GM23248 (cell line): ENCODE measurements at regions not wholly inside any gene's neighbourhood (a gene's known extent, or its start where the extent isn't known, plus 50 kb on each side); places are given as distances from the start of the nearest gene placed in this dataset.
"Not testable (repeated sequence)": the region's sequence is repeated elsewhere in the genome, so short reads cannot be mapped to it uniquely, and the experiment has no call there.

Experiments
- DNase-seq: peaks from one replicate; pipeline ENCODE4 v3.0.0-alpha.2; 2015
- H2AFZ ChIP-seq: fragments of 200-600 bp; sonication (generic); 2 replicates; pipeline ENCODE4 v1.6.1; 2016; ENCODE audit warnings: antibody characterized with exemption
- H3F3A ChIP-seq: fragments of 200-600 bp; sonication (generic); 2 replicates; pipeline ENCODE4 v1.6.1; 2016; ENCODE audit warnings: mild to moderate bottlenecking, antibody characterized with exemption, mixed run types; ENCODE audit not compliant: insufficient read depth
- H3K27ac ChIP-seq: fragments of 200-600 bp; sonication (generic); 2 replicates; pipeline ENCODE4 v1.5.1; 2016; ENCODE audit warnings: mild to moderate bottlenecking
- H3K27me3 ChIP-seq: fragments of 200-600 bp; sonication (generic); replicated peaks from 2 replicates; pipeline ENCODE4 v1.6.1; 2016; ENCODE audit warnings: mild to moderate bottlenecking; ENCODE audit not compliant: insufficient read depth
- H3K36me3 ChIP-seq: fragments of 200-600 bp; sonication (generic); 2 replicates; pipeline ENCODE4 v1.6.1; 2016; ENCODE audit warnings: low read depth, mild to moderate bottlenecking
- H3K4me1 ChIP-seq: fragments of 200-600 bp; sonication (generic); 2 replicates; pipeline ENCODE4 v1.6.1; 2016; ENCODE audit warnings: mild to moderate bottlenecking; ENCODE audit not compliant: insufficient read depth
- H3K4me2 ChIP-seq: fragments of 200-600 bp; sonication (generic); one replicate; pipeline ENCODE4 v1.6.1; 2016; ENCODE audit warnings: mild to moderate bottlenecking; ENCODE audit not compliant: unreplicated experiment
- H3K4me3 ChIP-seq: fragments of 200-600 bp; sonication (generic); 2 replicates; pipeline ENCODE4 v1.5.1; 2016; ENCODE audit warnings: mild to moderate bottlenecking
- H3K79me2 ChIP-seq: fragments of 200-600 bp; sonication (generic); 2 replicates; pipeline ENCODE4 v1.6.1; 2016; ENCODE audit warnings: mild to moderate bottlenecking; ENCODE audit not compliant: insufficient read depth
- H3K9ac ChIP-seq: fragments of 200-600 bp; sonication (generic); 2 replicates; pipeline ENCODE4 v1.6.1; 2016; ENCODE audit warnings: mild to moderate bottlenecking
- H3K9me2 ChIP-seq: fragments of 200-600 bp; sonication (generic); 2 replicates; pipeline ENCODE4 v1.6.1; 2016; ENCODE audit warnings: mixed run types, mild to moderate bottlenecking, moderate library complexity; ENCODE audit not compliant: insufficient read depth
- H3K9me3 ChIP-seq: fragments of 200-600 bp; sonication (generic); one replicate; pipeline ENCODE4 v1.6.1; 2017; ENCODE audit warnings: low read depth
- H4K20me1 ChIP-seq: fragments of 200-600 bp; sonication (generic); 2 replicates; pipeline ENCODE4 v1.6.0; 2016; ENCODE audit not compliant: insufficient read depth
- EZH2 ChIP-seq: fragments of 200-600 bp; sonication (generic); IDR thresholded peaks from 2 replicates; pipeline ENCODE4 v1.6.1; 2018; ENCODE audit warnings: antibody characterized with exemption, mild to moderate bottlenecking; ENCODE audit not compliant: insufficient read depth, poor library complexity, severe bottlenecking
- EZH2phosphoT487 ChIP-seq: fragments of 200-600 bp; sonication (generic); IDR thresholded peaks from 2 replicates; pipeline ENCODE4 v1.6.1; 2018; ENCODE audit warnings: antibody characterized with exemption, moderate library complexity, mild to moderate bottlenecking, low read depth; ENCODE audit not compliant: insufficient read depth
- WGBS, 2 experiments: methylation state at CpG; one replicate each; pipeline ENCODE4 v1.1.6; 2015 to 2017; ENCODE audit warnings: low lambda C conversion rate in 2 of 2, low coverage in 1 of 2; ENCODE audit errors: missing lambda C conversion rate in 2 of 2; 5-methylcytosine and 5-hydroxymethylcytosine counted together
- in situ Hi-C: fragments of 300-500 bp; cut with MboI; formaldehyde crosslinking; loops from 2 replicates; pipeline ENCODE4 v1.15.0; 2020

DNA sequence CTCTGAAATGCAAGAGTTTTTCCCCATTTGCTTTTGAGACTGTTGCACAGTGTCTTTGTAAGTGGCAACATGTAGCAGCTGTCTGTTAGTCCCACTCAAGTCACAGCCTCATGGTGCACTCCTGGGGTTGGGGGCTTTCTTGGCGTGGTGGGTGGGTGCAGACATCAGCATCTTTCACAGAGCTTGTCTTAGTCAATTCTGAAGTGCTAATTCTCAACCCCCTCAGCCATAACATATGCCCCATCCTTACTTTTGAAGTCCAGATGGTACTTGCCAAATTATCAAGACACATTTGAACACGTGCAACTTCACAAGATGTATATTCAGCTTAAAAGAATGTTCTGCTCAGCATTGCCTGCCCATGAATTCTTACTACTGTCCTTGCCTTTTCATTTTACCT is 87.1 kb downstream of the VCAM1 start:
- WGBS, 2 experiments: 18 to 28% methylated on average over 2 of the region's 2 CpGs
- DNase-seq: no peak

DNA sequence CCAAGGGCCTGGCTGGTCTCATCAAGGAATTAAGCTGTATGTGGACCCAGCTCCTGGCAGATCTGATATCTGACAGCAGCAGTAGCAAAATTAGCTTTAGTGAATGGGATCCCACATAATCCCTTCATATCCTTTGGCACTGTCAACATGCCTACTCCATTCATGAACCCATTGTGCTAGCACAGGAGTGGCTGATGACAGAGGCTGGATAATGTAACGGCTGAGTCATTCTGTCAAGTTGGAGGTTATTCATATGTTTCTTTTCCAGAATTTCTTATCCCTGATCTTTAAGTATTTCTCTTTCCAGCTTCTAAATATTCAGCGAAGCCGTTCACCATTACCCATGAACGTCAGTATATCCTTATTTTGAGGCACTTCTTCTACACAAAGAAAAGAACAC is 84.3 kb downstream of the EXTL2 start:
- in situ Hi-C loops: no loop called here
- WGBS, 2 experiments: 18 to 32% methylated on average over 4 of the region's 4 CpGs
- Histone ChIP-seq H4K20me1 (no peaks in the 10 kb centered on the region), H3K9me3 (no peaks in the 10 kb centered on the region), H3K27me3 (no peaks in the 10 kb centered on the region), H3K36me3 (0 out of 2 replicates have a peak, but pooled peaks cover 2% of the 10 kb centered on the region), H3K4me3 (no peak overlapping the region), H3K9ac (no peak overlapping the region), H3K27ac (no peak overlapping the region), H3K4me2 (no peak overlapping the region), H3K4me1 (peaks cover 23% of the 10 kb centered on the region), H2AFZ (0 out of 2 replicates have a peak overlapping the region, but pooled peaks have one; percentile 7), H3K9me2 (no peaks in the 10 kb centered on the region), H3F3A (0 out of 2 replicates have a peak, but pooled peaks cover 4% of the 10 kb centered on the region), H3K79me2 (no peaks in the 10 kb centered on the region)
- peak; percentile 55 for DNase-seq
- no peak for TF ChIP-seq EZH2
- no peak for TF ChIP-seq EZH2phosphoT487

More for the DNA sequence above, 87.1 kb downstream of the VCAM1 start:
- no peaks in the 10 kb centered on the region for H3K36me3 ChIP-seq
- no peak overlapping the region for H3K9ac ChIP-seq
- no peaks in the 10 kb centered on the region for H3K9me2 ChIP-seq
- no peaks in the 10 kb centered on the region for H3K79me2 ChIP-seq
- TF ChIP-seq EZH2phosphoT487 (no peak), EZH2 (no peak)
- H4K20me1 ChIP-seq: no peaks in the 10 kb centered on the region
- in situ Hi-C loops: no loop called here
- H3K9me3 ChIP-seq: no peaks in the 10 kb centered on the region
- 0 out of 2 replicates have a peak, but pooled peaks cover 4% of the 10 kb centered on the region for H3F3A ChIP-seq
- H2AFZ ChIP-seq: no peak overlapping the region
- no peak overlapping the region for H3K4me3 ChIP-seq
- H3K4me2 ChIP-seq: no peak overlapping the region
- peaks cover 16% of the 10 kb centered on the region for H3K4me1 ChIP-seq
- no peaks in the 10 kb centered on the region for H3K27me3 ChIP-seq
- no peak overlapping the region for H3K27ac ChIP-seq

DNA sequence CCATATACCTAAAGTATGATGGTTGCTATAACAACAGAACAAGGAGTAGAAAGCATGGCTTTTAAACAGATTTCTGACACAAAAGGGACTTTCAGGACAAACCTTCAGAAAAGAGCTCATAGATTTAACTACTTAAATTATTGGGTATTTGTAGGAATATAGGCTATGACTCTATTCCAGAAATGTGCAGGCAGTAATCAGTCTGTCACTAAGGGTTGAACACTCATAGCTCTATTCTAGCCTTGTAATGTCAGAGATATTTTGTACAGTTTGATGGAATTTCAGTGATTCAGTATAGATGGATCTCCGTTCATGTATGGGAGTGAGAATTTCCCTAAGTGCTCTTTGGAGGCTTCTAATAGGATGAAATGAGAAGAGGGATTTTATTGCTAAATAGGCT is 82.8 kb downstream of the EXTL2 start:
- no peak for TF ChIP-seq EZH2
- no peak for TF ChIP-seq EZH2phosphoT487
- H3K9ac ChIP-seq: no peak overlapping the region
- H2AFZ ChIP-seq: no peak overlapping the region
- 0 out of 2 replicates have a peak, but pooled peaks cover 4% of the 10 kb centered on the region for H3F3A ChIP-seq
- no peaks in the 10 kb centered on the region for H3K79me2 ChIP-seq
- peak; percentile 62 for DNase-seq
- no peaks in the 10 kb centered on the region for H3K9me2 ChIP-seq
- H3K36me3 ChIP-seq: 0 out of 2 replicates have a peak, but pooled peaks cover 2% of the 10 kb centered on the region
- H3K4me2 ChIP-seq: peak overlapping the region; percentile 28
- in situ Hi-C loops: no loop called here
- H4K20me1 ChIP-seq: no peaks in the 10 kb centered on the region
- H3K27me3 ChIP-seq: no peaks in the 10 kb centered on the region
- peaks cover 23% of the 10 kb centered on the region for H3K4me1 ChIP-seq
- WGBS, 2 experiments: 24 to 33% methylated on average over 1 of the region's 1 CpG
- H3K4me3 ChIP-seq: no peak overlapping the region
- H3K27ac ChIP-seq: 0 out of 2 replicates have a peak overlapping the region, but pooled peaks have one; percentile 4
- H3K9me3 ChIP-seq: no peaks in the 10 kb centered on the region

DNA sequence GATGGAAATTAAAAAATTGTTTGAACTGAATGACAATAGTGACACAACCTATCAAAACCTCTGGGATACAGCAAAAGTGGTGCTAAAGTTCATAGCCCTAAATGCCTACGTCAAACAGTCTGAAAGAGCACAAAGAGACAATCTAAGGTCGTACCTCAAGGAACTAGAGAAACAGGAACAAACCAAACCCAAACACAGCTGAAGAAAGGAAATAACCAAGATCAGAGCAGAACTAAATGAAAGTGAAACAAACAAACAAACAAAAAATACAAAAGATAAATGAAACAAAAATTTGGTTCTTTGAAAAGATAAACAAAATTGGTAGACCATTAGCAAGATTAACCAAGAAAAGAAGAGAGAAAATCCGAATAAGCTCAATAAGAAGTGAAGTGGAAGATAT is 79.7 kb downstream of the EXTL2 start:
- H3K4me1 ChIP-seq: peaks cover 23% of the 10 kb centered on the region
- H3K36me3 ChIP-seq, H3K27me3 ChIP-seq, H3F3A ChIP-seq, H3K9me3 ChIP-seq, H3K9ac ChIP-seq, H4K20me1 ChIP-seq, H3K9me2 ChIP-seq, H3K4me3 ChIP-seq, H3K4me2 ChIP-seq, in situ Hi-C loops, H2AFZ ChIP-seq, DNase-seq, H3K79me2 ChIP-seq, H3K27ac ChIP-seq: not testable (repeated sequence)
- 86 to 88% methylated on average over 3 of the region's 3 CpGs for WGBS, 2 experiments

DNA sequence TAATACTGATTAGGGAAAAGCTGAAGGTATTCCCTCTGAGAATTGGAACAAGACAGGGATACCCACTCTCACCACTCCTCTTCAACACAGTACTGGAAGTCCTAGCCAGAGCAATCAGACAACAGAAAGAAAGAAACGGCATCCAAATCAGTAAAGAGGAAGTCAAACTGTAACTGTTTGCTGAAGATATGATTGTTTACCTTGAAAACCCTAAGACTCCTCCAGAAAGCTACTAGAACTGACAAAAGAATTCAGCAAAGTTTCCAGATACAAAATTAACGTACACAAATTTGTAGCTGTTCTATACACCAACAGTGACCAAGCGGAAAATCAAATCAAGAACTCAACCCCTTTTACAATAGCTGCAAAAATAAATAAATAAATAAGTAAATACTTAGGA is 78.6 kb downstream of the EXTL2 start:
- Histone ChIP-seq H3K27ac (no peak overlapping the region), H4K20me1 (no peaks in the 10 kb centered on the region), H3K79me2 (no peaks in the 10 kb centered on the region), H3K4me2 (no peak overlapping the region), H3K4me3 (no peak overlapping the region), H3F3A (no peaks in the 10 kb centered on the region), H3K4me1 (peaks cover 12% of the 10 kb centered on the region; the same call in 1 of the 2 replicates), H3K9ac (no peak overlapping the region), H3K36me3 (0 out of 2 replicates have a peak, but pooled peaks cover 2% of the 10 kb centered on the region), H2AFZ (no peak overlapping the region), H3K27me3 (no peaks in the 10 kb centered on the region), H3K9me2 (no peaks in the 10 kb centered on the region), H3K9me3 (no peaks in the 10 kb centered on the region)
- no peak for DNase-seq
- WGBS, 2 experiments: 90 to 92% methylated on average over 3 of the region's 3 CpGs
- TF ChIP-seq EZH2phosphoT487: no peak
- in situ Hi-C loops: no loop called here

DNA sequence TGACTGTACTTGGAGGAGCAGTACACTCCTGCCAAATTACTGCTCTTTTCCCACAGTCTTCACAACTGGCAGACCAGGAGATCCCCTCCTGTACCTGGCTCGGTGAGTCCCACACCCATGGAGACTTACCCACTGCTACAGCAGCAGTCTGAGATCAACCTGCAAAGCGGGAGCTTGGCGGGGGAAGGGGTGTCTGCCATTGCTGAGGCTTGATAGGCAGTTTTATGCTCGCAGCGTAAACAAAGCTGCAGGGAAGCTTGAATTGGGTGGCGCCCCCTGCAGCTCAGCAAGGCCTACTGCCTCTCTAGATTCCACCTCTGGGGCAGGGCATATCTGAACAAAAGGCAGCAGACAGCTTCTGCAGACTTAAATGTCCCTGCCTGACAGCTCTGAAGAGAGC is 74.4 kb downstream of the EXTL2 start:
- H3K27ac ChIP-seq, H3K79me2 ChIP-seq, DNase-seq, H2AFZ ChIP-seq, H3K36me3 ChIP-seq, H3K4me2 ChIP-seq, H4K20me1 ChIP-seq, H3F3A ChIP-seq, in situ Hi-C loops, H3K9me3 ChIP-seq, H3K4me1 ChIP-seq, H3K27me3 ChIP-seq, H3K9ac ChIP-seq, H3K9me2 ChIP-seq, H3K4me3 ChIP-seq: not testable (repeated sequence)
- WGBS, 2 experiments: 44 to 49% methylated on average over 6 of the region's 6 CpGs

DNA sequence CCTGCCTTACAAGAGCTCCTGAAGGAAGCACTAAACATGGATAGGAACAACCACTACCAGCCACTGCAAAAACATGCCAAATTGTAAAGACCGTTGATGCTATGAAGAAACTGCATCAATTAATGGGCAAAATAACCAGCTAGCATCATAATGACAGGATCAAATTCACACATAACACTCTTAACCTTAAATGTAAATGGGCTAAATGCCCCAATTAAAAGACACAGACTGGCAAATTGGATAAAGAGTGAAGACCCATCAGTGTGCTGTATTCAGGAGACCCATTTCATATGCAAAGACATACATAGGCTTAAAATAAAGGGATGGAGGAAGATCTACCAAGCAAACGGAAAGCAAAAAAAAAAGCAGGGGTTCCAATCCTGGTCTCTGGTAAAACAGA is 72.7 kb downstream of the EXTL2 start:
- H3K4me1 ChIP-seq, H3K4me3 ChIP-seq, H3K27me3 ChIP-seq, in situ Hi-C loops, H3K79me2 ChIP-seq, H3K9ac ChIP-seq, H3F3A ChIP-seq, H2AFZ ChIP-seq, H4K20me1 ChIP-seq, H3K9me3 ChIP-seq, H3K36me3 ChIP-seq, H3K9me2 ChIP-seq, H3K27ac ChIP-seq, DNase-seq, H3K4me2 ChIP-seq: not testable (repeated sequence)
- WGBS, 2 experiments: 55 to 58% methylated on average over 2 of the region's 2 CpGs
